ENCODE measurements at regions not wholly inside any gene's neighbourhood (a gene's known extent, or its start where the extent isn't known, plus 50 kb on each side); places are given as distances from the start of the nearest gene placed in this dataset.

DNA sequence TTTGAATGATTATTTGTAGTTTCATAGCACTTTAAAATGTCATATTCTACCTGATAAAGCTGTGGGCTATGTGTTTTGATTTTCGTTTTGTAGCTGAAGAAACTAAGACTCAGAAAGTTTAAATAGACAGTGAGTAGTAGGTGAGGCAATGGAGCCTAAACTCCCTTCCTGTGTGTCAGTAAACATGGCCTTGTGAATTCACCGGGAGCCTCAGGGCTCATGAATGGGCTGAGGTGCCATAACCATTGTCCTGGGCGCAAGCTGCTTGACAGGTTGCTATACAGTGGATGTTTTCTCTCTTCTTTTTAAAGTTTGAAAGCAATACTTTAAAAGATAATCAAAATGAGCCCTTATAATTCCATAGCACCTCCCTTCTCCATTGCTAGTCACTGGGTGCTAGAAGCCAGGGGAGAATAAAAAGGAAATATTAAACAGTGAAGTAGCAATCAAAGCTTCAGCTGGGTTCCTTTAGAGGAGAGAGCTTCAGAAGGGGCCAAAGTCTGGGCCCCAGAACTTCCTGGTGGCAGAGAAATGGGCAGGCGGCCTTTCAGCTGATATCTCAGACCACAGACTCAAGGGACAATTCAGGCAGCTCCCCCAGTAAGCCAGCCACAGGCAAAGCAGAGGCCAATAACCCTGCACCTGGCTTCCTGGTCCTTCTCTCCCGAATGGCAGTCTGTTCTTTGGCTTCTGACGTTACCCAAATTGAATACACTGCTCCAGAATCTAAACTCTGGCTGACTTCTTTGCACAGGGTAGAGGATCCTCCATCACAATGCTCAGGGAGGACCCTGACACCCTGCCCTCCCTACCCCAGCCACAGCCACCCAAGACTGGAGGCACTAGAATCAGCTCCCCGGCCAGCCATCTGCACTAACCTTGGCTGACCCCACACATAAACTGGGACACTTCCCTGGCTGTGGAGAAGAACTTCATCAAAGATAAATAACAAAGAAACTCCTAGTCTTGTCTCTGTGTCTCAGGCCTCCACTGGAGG is 51.8 kb upstream of the NPAS2 start:
- Histone ChIP-seq H3K27ac (ENCODE audit: insufficient read depth, low read depth, low read length) (peak overlapping the region; percentile 63), H3K36me3 (ENCODE audit: control insufficient read depth in 2 of 2, extremely low read depth in 1 of 2, insufficient read depth in 2 of 2, low read length in 2 of 2) (no peaks in the 10 kb centered on the region), H3K79me2 (ENCODE audit: control insufficient read depth, insufficient read depth, low read length) (no peaks in the 10 kb centered on the region), H3K9me1 (replicated peaks; ENCODE audit: control insufficient read depth, extremely low read depth, insufficient read depth, low read length) (no peaks in the 10 kb centered on the region), H3K4me2 (ENCODE audit: insufficient read depth, low read length) (peak overlapping the region; percentile 22), H2AFZ (ENCODE audit: low read depth, low read length) (peak overlapping the region; percentile 3), H3K9ac (replicated peaks; ENCODE audit: extremely low read depth, insufficient read depth, low read length) (no peak overlapping the region), H3K4me3 (replicated peaks in 1 of 3; ENCODE audit: insufficient read depth in 1 of 3, low read depth in 1 of 3, low read length in 3 of 3) (no peak overlapping the region), H4K20me1 (replicated peaks; ENCODE audit: control insufficient read depth, extremely low read depth, insufficient read depth, low read length) (no peaks in the 10 kb centered on the region), H3K27me3 (ENCODE audit: control insufficient read depth in 2 of 2, insufficient read depth in 2 of 2, low read length in 2 of 2) (no peaks in the 10 kb centered on the region), H3K4me1 (ENCODE audit: control insufficient read depth, extremely low read depth, insufficient read depth, low read length) (peaks cover 25% of the 10 kb centered on the region), H3K9me3 (replicated peaks; ENCODE audit: control insufficient read depth, insufficient read depth, low read length) (no peaks in the 10 kb centered on the region)
- DNase-seq (ENCODE audit: low read depth, low spot score) (no peak), FAIRE-seq (no peak)
- TF ChIP-seq JUN (IDR thresholded peaks at IDR 0.05; ENCODE audit: borderline replicate concordance, insufficient read depth, insufficient read length, low read depth) (no peak), EZH2 (IDR thresholded peaks at IDR 0.05; ENCODE audit: borderline replicate concordance, low read depth, low read length, severe bottlenecking) (no peak), FOS (IDR thresholded peaks at IDR 0.05; ENCODE audit: borderline replicate concordance, insufficient read depth, low read length) (no peak), POLR2AphosphoS5 (IDR thresholded peaks at IDR 0.05; ENCODE audit: insufficient read depth, low read depth, low read length) (no peak), MAX (IDR thresholded peaks at IDR 0.05; ENCODE audit: insufficient read depth, insufficient read length) (no peak), GATA2 (IDR thresholded peaks at IDR 0.05; ENCODE audit: insufficient read depth, insufficient read length, low read depth, low read length) (no peak), MYC (IDR thresholded peaks at IDR 0.05; ENCODE audit: low read depth, low read length) (no peak), POLR2A (IDR thresholded peaks at IDR 0.05; ENCODE audit: low read depth, low read length) (no peak)
- TF ChIP-seq, protein P1, sequence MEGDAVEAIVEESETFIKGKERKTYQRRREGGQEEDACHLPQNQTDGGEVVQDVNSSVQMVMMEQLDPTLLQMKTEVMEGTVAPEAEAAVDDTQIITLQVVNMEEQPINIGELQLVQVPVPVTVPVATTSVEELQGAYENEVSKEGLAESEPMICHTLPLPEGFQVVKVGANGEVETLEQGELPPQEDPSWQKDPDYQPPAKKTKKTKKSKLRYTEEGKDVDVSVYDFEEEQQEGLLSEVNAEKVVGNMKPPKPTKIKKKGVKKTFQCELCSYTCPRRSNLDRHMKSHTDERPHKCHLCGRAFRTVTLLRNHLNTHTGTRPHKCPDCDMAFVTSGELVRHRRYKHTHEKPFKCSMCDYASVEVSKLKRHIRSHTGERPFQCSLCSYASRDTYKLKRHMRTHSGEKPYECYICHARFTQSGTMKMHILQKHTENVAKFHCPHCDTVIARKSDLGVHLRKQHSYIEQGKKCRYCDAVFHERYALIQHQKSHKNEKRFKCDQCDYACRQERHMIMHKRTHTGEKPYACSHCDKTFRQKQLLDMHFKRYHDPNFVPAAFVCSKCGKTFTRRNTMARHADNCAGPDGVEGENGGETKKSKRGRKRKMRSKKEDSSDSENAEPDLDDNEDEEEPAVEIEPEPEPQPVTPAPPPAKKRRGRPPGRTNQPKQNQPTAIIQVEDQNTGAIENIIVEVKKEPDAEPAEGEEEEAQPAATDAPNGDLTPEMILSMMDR (IDR thresholded peaks at IDR 0.05; ENCODE audit: extremely low read depth in 1 of 2, insufficient read depth in 1 of 2, low read depth in 1 of 2, low read length in 2 of 2): no peak
- ChIA-PET CTCF (interaction anchor here (0.9 to 3.3 kb wide), 13 partner anchors 11 to 217 kb away, joined by 3 to 17 read pairs (median 5); no protein-coding TSS in a partner anchor), POLR2A (interaction anchor here (0.5 to 1.2 kb wide), 2 partner anchors 13 to 241 kb away, joined by 3 to 4 read pairs; no protein-coding TSS in a partner anchor)
- BruUV-seq (replicated peaks): TSS peak; percentile 90
- intact Hi-C loops (cut with micrococcal nuclease): loop anchor here (2.0 kb wide), 1 partner anchor 51 kb away; no protein-coding TSS in a partner anchor
- dilution Hi-C loops (cut with MboI; ENCODE audit: extremely low pct_ligation_motif_present, low sequenced_read_pairs): no loop called here
